D341Med (cell line): ENCODE measurements at regions not wholly inside any gene's neighbourhood (a gene's known extent, or its start where the extent isn't known, plus 50 kb on each side); places are given as distances from the start of the nearest gene placed in this dataset.
"Not testable (repeated sequence)": the region's sequence is repeated elsewhere in the genome, so short reads cannot be mapped to it uniquely, and the experiment has no call there.

ENCODE experiments used
- DNase-seq: peaks from one replicate; pipeline ENCODE4 v3.0.0; 2012; ENCODE audit warnings: low spot score

DNA sequence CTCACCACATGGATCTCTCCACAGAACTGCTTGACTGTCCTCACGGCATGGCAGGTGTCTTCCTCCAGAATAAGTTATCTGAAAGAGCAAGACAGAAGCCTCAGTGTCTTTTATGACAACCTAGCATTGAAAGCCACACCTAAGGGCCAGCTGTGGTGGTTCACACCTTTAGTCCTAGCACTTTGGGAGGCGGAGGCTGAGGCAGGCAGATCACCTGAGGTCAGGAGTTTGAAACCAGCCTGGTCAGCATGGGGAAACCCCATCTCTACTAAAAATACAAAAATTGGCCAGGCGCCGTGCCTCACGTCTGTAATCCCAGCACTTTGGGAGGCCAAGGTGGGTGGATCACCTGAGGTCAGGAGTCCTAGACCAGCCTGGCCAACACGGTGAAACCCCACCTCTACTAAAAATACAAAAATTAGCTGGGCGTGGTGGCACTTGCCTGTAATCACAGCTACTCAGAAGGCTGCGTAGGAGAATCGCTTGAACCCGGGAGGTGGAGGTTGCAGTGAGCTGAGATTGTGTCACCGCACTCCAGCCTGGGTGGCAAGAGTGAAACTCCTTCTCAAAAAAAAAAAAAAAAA, 180.6 kb upstream of the HAAO start:
- DNase-seq, result not testable (repeated sequence)

- no peak for DNase-seq
These were observed 179.8 kb upstream of the HAAO start for GRCh38 chr2:42971947-42972736.

DNA sequence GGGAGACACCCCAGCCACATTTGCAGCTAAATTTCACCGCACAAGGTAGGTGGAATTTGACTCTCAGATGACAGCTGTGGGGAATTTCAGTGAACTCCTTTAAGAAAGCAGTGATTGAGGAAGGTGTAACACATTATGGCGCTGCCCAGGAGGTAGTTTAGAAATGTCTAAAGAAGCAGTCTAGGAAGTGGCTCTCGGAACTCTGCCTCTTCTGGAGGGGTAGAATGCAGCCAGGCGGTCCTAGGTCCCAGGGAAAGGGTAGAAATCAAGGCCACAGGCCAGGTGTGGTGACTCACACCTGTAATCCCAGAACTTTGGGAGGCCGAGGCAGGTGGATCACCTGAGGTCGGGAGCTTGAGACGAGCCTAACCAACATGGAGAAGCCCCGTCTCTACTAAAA, 179.0 kb upstream of the HAAO start:
- no peak for DNase-seq

- DNase-seq, result no peak
These were observed 177.8 kb upstream of the HAAO start for GRCh38 chr2:42970151-42970550.

- no peak for DNase-seq
These were observed 177.1 kb upstream of the HAAO start for GRCh38 chr2:42969231-42970150.

GRCh38 chr2:42967959-42968674, 175.7 kb upstream of the HAAO start:
- no peak for DNase-seq

DNA sequence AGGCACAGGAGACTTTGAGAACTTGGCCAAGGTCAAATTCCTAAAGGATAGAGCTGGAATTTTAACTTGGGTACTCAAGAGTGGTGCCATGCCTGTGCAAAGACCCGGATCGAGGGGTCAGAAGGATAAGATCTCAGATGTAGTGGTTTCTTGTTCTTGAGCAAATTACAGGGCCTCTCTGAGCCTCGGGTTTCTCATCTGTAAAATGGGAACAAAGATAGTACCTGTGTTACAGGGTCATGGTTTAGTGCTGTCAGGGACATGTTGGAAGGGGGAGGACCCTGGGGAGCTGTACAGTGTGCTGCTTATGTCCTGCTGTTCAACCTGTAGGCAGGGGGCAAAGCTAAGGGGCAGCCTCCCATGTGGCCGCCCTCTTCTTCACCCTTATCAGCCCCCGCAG, 173.5 kb upstream of the HAAO start:
- no peak for DNase-seq

- no peak for DNase-seq
These were observed 172.8 kb upstream of the HAAO start for GRCh38 chr2:42965196-42965595.

DNA sequence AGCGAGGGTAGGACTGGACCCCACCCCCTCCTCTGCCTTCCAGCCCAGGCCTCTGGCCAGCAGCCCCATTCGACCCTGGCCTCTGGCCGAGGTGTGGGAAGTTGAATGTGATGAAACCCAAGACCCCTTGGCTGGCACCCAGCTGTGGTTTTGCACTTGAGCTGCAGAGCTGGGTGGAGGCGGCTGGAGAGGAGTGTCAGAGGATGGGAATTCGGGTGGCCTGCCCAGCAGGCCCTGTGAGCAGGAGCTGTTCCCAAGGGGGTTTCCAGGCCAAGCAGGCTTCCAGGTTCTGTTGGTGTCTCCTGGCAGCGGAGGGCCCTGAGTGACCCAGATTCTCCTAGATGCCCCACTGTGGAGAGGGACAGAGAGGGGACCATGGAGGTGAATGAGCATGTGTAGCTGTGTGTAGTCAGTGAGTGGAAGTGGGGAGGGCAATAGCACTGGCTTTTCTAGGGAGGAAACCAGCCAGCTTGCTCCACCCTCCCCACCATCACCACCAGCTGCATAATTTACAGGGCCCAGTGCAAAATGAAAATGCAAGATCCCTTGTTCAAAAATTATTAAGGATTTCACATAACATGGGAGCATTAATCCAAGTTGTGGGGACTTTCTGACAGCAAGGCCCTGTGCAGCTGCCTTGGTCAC, 172.2 kb upstream of the HAAO start:
- no peak for DNase-seq

DNA sequence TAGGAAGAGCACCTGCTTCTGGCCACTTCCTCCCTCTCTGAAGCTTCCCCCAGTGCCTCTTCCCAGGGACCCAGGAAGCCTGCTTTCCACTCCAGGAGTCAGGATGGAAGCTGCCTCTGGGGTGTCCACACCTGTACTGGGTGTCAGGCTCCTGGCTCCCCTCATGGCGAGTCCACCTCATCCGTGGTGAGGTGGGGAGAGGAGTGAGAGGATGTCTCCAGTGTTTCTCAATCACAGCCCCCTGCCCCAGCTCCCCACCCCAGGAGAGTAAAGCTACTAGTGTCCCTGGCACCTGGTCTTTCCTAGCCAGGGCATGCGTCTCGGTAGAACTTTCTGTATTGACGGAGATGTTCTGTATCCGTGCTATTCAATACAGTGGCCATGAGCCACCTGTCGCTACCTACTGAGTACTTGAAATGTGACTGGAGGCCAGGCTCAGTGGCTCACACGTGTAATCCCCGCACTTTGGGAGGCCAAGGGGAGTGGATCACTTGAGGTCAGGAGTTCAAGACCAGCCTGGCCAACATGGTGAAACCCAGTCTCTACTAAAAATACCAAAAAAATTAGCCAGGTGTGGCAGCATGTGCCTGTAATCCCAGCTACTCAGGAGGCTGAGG, 171.2 kb upstream of the HAAO start:
- DNase-seq, result no peak

- no peak for DNase-seq
These were observed 170.1 kb upstream of the HAAO start for GRCh38 chr2:42962508-42962953.

DNA sequence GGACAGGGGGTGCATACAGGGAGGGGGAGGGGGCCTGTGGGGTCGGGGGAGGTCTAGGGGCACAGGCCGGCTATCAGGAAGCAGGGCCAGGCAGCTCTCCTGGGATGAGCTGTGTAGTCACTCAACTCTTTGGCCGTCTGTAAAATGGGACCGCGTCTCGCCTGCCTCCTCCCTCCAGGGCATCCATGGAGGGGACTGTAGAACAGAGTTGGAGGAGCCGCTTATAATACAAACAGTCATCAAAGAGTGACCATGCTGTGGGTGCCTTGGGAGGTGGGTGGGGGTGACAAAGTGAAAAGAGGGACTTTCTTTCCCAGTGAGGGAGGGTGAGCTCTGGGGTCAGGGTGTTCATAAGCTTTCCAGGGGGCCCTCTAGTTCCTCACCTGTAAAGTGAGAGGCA, 169.6 kb upstream of the HAAO start:
- DNase-seq, result no peak

GRCh38 chr2:42961385-42961811, 169.0 kb upstream of the HAAO start:
- no peak for DNase-seq

- DNase-seq, result no peak
These were observed 168.4 kb upstream of the HAAO start for GRCh38 chr2:42960842-42961180.

GRCh38 chr2:42960002-42960841, 167.8 kb upstream of the HAAO start:
- no peak for DNase-seq

DNA sequence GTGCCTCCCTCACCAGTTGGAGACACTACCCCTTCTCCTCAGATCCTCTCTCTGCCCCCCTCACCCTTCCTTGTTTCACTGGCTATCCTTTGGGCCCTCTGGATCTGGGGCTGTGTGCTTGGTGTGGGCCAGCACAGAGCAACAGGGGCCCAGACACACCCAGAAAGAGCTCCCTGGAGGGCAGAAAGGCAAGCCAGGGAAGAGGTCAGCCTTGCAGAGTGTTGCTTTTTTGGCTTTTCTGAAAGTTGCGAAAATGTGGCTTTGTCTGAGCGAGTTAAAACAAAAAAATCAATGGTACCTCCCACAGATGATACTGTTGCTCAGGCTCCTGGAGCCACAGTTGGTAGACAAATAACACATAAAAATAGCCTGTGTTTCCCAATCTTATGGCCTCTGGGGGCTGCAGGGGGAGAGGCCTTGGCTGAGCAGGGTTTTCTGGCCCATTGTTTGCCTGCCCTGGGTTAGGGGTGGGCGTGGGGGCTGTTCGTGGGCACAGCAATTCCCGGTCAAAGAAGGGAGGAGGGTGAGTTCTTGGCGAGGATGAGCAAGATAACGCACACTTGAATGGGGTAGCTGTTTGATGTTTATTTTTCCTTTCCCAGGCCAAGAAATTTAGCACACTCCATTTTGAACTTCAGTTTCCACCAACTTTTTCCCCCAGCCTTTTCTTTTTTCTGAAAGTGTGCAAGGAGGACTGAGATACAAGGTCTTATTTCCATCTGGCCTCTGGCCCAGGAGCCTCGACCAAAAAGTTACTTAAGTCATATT, 167.0 kb upstream of the HAAO start:
- DNase-seq, result no peak

DNA sequence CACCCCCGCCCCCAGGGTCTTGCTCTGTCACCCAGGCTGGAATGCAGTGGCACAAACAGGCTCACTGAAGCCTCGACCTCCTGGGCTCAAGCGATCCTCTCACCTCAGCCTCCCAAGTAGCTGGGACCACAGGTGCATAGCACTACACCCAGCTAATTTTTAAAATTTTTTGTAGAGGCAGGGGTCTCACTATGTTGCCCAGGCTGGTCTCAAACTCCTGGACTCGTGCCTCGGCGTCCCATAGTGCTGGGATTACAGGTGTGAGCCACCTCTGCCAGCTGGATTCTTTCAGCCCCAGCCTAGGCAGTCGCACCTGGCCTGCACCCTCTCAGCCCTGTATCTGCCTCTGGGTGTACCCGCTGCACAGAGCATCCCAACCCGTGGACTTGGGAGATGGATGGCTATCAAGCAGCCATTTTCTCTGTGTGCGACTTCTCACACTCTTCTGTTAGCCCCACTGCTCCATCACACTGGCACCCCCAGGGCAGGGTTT, 166.4 kb upstream of the HAAO start:
- no peak for DNase-seq

DNA sequence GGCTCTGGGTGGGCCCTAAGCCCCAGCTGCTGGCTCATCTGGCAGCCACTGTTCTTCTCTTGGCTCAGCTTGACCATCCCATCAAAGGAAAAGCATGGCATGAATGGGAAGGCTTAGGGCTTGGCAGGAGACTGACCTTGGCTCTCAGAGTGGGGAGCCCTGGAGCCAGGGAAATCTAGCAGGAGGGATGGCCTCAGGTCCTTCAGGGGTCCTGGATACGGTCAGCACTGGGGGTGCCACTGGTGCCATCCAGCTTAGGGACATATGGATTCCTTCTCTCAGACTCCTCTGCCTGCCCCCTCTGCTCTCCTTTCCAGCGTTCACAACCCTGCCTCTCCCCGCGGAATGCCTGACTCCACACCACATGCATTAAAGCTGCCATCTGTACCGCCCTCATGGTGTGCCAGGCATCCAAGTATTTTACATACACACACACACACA, 165.5 kb upstream of the HAAO start:
- no peak for DNase-seq
